ENCODE measurements at regions not wholly inside any gene's neighbourhood (a gene's known extent, or its start where the extent isn't known, plus 50 kb on each side); places are given as distances from the start of the nearest gene placed in this dataset.

DNA sequence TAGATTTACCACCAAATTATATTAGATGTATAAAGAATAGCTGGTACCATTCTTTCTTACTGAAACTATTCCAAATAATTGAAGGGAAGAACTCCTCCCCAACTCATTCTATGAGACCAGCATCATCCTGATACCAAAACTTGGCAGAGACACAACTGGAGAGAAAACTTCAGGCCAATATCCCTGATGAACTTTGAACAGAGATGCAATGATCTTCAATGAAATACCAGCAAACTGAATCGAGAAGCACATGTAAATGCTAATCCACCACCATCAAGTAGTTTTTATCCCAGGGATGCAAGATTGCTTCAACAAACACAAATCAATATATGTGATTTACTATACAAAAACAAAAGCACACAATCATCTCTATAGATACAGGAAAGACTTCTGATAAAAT, 329.8 kb downstream of the RDH14 start (continued):
- TF ChIP-seq, protein P1, sequence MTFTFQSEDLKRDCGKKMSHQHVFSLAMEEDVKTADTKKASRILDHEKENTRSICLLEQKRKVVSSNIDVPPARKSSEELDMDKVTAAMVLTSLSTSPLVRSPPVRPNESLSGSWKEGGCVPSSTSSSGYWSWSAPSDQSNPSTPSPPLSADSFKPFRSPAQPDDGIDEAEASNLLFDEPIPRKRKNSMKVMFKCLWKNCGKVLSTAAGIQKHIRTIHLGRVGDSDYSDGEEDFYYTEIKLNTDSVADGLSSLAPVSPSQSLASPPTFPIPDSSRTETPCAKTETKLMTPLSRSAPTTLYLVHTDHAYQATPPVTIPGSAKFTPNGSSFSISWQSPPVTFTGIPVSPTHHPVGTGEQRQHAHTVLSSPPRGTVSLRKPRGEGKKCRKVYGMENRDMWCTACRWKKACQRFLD (tag by site-specific recombination; IDR thresholded peaks at IDR 0.05) = no peak
- no peak for TF ChIP-seq ZNF202 (tag by site-specific recombination; IDR thresholded peaks at IDR 0.05; ENCODE audit: borderline replicate concordance)
- TF ChIP-seq ZNF670 (tag by site-specific recombination; IDR thresholded peaks at IDR 0.05; ENCODE audit: low read depth) = no peak
- no peak for TF ChIP-seq ZNF548 (tag by site-specific recombination; IDR thresholded peaks at IDR 0.05)
- no peak for TF ChIP-seq ZSCAN18 (tag by site-specific recombination; IDR thresholded peaks at IDR 0.05)
- no peak for TF ChIP-seq SALL2 (tag by site-specific recombination; IDR thresholded peaks at IDR 0.05; ENCODE audit: borderline replicate concordance)
- TF ChIP-seq ZNF76 (tag by site-specific recombination; IDR thresholded peaks at IDR 0.05; ENCODE audit: borderline replicate concordance, low read depth) = no peak
- no peak for TF ChIP-seq ZNF280D (tag by site-specific recombination; IDR thresholded peaks at IDR 0.05)
- TF ChIP-seq ZNF223 (tag by site-specific recombination; IDR thresholded peaks at IDR 0.05) = no peak

- POLR2A ChIA-PET = no interaction called here
These were observed 340.8 kb downstream of the RDH14 start for GRCh38 chr2:18219676-18220075.

More at GRCh38 chr2:18219676-18220075, 340.8 kb downstream of the RDH14 start:
- no peaks in the 10 kb centered on the region for H3K36me3 ChIP-seq (ENCODE audit: control insufficient read depth in 2 of 2, insufficient read depth in 1 of 2, low read length in 2 of 2)
- H3K4me1 ChIP-seq (ENCODE audit: control insufficient read depth, insufficient read depth, low read length) = no peaks in the 10 kb centered on the region
- H3K4me3 ChIP-seq (ENCODE audit: low read depth, low read length) = no peak overlapping the region
- CTCF ChIA-PET = interaction anchor here (0.6 to 0.7 kb wide), 4 partner anchors 11 to 156 kb away, joined by 3 to 4 read pairs (median 3); no protein-coding TSS in a partner anchor
- TF ChIP-seq YY1 (tag by site-specific recombination; IDR thresholded peaks at IDR 0.05) (no peak), ZNF560 (tag by site-specific recombination; IDR thresholded peaks at IDR 0.05; ENCODE audit: borderline replicate concordance) (no peak), ZNF10 (tag by site-specific recombination; IDR thresholded peaks at IDR 0.05) (no peak), ZNF654 (tag by site-specific recombination; IDR thresholded peaks at IDR 0.05; ENCODE audit: low read depth) (no peak), ZNF423 (tag by site-specific recombination; IDR thresholded peaks at IDR 0.05) (no peak), INSM2 (tag by site-specific recombination; IDR thresholded peaks at IDR 0.05) (no peak), ZNF777 (tag by site-specific recombination; IDR thresholded peaks at IDR 0.05; ENCODE audit: borderline replicate concordance) (no peak), ZFHX2 (tag by site-specific recombination; conservative IDR thresholded peaks at IDR 0.05) (no peak), SETDB1 (IDR thresholded peaks at IDR 0.05; ENCODE audit: insufficient read length, low read length) (no peak), ZNF843 (tag by site-specific recombination; IDR thresholded peaks at IDR 0.05) (no peak), ZNF600 (tag by site-specific recombination; IDR thresholded peaks at IDR 0.05) (no peak), ZNF416 (tag by site-specific recombination; IDR thresholded peaks at IDR 0.05) (no peak), ZNF132 (tag by site-specific recombination; IDR thresholded peaks at IDR 0.05; ENCODE audit: borderline replicate concordance) (no peak), PRDM6 (tag by site-specific recombination; IDR thresholded peaks at IDR 0.05) (no peak)
- H3K27ac ChIP-seq (ENCODE audit: extremely low read depth, low read depth, low read length) = no peak overlapping the region
- H3K9me3 ChIP-seq (ENCODE audit: control insufficient read depth, insufficient read depth, low read depth, low read length) = no peaks in the 10 kb centered on the region

Measured in HEK293 (cell line).